Myocyte (in vitro differentiated cells): ENCODE measurements at regions not wholly inside any gene's neighbourhood (a gene's known extent, or its start where the extent isn't known, plus 50 kb on each side); places are given as distances from the start of the nearest gene placed in this dataset.

Source experiments
- DNase-seq: peaks from one replicate; pipeline ENCODE4 v3.0.0-alpha.2; 2012; ENCODE audit warnings: low read depth

GRCh38 chr21:18460979-18461378, 57.4 kb upstream of the TMPRSS15 start:
- no peak for DNase-seq

GRCh38 chr21:18461743-18462142, 58.2 kb upstream of the TMPRSS15 start:
- DNase-seq = no peak

DNA sequence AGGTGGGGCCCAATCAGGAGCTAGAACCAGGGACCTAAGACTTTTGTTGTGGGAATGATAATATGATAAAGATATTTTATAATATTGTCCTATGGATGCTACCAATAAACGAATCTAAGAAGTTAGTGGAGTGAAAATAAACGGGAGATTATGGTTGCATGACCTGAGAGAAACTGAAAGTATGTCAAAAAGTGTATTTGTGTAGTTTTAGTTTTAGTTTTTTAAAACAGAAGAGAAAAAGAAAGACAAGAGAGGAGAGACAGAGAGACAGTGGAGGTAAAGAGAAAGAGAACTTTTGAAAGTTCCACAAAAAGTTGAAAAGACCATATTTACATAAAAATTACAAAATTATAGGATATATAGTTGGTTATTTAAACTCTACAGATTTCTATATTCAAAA, 64.1 kb upstream of the TMPRSS15 start:
- no peak for DNase-seq

GRCh38 chr21:18468790-18469189, 65.2 kb upstream of the TMPRSS15 start:
- no peak for DNase-seq

DNA sequence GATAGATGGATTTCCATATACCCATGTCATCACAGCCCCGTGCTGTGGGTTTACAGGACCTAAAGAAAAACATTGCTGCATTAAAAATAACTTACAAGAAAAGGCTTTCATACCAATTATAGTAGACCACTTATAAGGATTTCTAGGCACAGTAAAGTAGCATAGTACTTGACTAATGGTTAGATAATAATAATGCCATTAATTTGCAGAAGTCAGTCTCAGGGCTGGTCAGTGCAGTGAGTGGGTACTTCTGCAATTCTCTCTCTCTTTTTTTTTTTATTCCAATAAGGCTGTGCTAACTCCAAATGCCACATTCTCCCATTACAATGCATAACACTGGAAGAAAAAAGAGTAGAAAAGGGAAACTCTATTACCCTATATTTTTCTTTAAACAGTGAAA, 73.1 kb upstream of the TMPRSS15 start:
- DNase-seq = no peak

- no peak for DNase-seq
These were observed 73.5 kb upstream of the TMPRSS15 start for GRCh38 chr21:18477043-18477442.

- no peak for DNase-seq
These were observed 74.9 kb upstream of the TMPRSS15 start for GRCh38 chr21:18478513-18478912.

- DNase-seq = no peak
These were observed 84.7 kb upstream of the TMPRSS15 start for GRCh38 chr21:18488252-18488651.

- peak; percentile 40 for DNase-seq
These were observed 89.8 kb upstream of the TMPRSS15 start for GRCh38 chr21:18493422-18493821.

GRCh38 chr21:18495523-18495922, 91.9 kb upstream of the TMPRSS15 start:
- DNase-seq = no peak

DNA sequence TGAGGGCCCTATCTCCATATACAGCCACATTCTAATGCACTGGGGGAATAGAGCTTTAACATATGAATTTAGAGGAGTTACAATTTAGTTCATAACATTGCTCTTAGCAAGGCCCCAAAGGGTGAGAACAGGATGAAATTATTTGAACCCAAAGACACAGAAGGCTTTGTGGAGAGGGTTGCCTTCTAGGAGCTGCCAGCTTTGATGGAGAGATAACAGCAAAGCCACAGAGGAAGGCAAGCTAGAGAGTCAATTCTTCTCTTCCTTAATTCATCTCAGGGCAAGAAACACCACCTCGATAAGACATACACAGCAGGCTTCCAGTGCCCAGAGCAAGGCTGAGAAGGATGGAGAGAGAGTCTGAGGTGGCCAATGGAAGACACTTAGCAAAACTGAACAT, 94.8 kb upstream of the TMPRSS15 start:
- no peak for DNase-seq

DNA sequence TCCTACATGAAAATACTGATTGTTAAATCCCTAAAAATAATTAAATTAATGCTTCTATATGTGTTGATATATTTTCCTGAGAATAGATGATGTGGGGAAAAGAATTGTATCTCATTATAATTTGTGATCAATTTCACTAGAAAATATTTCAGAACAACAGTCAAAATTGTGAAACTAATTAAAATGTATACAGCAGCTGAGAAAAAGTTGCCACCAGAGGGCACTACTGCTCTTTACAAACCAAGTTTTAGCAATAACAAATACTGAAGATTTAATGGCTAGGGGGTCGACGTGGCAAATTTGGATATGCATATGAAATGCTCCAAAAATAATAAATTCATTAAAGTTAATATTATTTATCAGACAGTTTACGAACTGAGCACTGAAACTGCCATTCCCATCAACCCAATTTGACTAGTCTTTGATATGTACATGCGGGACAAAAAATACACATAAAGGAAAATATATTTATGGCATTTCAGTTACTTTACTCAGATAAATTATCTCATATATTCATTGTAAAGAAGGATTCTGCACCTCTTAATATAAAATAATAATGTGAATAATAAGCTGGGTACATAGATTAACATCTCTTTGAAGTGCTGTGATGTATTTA, 96.3 kb upstream of the TMPRSS15 start:
- peak; percentile 54 for DNase-seq

DNA sequence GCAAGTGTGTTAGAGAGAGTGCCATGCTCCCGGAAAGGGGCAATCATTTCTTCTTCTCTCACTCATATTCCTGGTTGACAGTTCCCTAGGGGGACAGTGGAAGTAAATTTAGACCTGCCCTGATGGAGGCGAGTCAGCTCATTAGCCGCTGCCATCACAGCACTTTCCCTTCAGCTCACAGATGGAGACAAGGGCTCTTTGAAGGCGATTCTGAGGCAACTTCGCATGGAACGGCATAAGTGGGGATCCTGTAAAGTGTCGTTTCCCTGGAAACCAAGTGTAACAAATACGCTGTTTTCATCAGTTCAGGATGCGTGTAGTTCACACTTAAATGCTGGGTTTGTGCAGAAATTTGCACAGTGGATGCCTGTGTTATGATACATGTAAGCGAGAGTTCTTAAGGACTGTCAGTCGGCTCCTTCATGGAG, 114.5 kb upstream of the TMPRSS15 start:
- peak; percentile 13 for DNase-seq

- DNase-seq = no peak
These were observed 117.6 kb upstream of the TMPRSS15 start for GRCh38 chr21:18521204-18521603.

DNA sequence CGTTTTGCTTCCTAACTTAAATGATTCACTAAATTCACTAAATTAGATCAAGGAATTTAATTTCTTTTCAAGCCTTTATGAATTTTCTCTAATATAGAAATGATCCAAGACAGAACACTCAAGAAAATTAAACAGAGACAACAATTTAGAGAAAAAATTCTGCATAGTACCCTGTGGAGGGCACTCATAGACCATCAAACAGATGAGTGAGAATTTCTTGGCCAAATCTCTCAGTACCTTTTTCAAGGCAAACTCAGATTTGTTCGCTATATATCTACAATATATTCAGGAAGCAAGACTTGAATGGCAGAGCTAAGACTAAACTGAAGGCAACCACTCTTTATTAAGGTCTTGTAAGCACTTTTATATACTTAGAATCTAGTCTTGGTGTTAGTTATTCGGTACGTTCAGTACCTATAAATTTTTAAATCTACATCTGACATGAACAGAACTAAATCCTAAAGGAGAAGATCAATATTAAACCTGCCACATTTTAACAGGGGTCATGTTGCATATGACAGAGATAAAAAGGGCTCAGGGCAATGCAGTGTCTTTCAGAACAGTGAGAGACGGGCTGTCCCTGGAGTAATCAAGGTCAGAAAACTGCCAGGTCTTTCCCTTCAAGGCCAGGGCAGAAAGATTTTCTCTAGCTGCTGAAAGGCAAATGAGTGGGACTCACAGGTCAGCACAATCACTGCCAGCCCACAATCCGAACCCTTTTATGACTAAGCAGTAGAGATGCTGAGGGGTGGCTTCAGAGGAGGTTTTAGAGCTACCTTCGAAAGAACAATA, 118.8 kb upstream of the TMPRSS15 start:
- DNase-seq = peak; percentile 33

DNA sequence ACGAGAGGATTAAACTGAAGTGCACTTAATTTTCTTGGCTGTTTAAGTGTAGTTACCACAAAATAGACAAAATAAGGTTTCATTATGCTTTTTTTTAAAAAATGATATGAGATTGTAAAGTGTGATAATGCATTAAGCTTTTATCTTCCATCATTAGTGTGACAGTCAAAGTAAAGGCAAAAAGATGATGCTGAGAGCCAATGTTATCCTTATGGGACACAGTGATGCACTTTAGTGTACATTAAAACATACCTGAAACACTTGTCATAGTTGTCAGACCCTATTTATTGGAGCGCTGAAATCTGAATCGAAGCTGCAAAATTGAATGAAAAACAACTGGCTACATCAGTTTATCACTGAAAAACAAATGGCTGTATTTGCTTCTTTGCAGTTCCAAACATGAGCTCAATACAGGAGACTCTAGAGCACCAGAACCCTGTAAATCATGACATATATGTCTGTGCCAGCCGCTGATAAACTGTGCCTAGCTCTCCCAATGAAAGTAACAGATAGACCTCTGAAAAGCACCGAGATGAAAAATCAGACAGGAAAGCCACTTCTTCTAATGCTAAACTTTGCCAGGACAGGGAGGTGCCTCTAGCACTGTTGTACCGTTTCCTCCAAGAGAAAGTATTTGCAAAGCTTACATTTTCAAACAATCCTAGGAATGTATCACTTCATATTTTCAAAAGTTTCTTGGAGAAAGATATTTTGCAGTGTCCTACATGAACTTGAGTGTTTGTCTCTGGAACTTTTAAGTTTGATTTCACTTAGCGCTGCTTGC, 120.7 kb upstream of the TMPRSS15 start:
- DNase-seq = no peak

DNA sequence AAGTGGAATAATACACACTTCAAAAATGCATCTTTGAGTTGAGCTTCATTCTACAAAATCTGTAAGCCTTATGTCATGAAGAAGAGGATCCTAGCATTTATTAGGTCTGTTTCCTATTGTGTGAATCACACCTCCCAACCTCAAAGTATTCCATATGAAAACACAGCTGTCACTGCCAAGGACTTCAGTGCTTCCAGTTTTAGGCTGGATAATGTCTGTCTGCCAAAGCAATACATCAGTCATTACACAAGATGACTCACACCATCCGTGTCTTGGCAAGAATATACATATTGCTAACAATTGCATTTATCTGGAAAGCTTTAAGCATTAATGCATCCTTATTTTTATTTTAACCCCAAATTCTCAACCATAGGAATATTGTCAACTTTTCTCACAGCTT, 125.7 kb upstream of the TMPRSS15 start:
- peak; percentile 53 for DNase-seq

- no peak for DNase-seq
These were observed 138.5 kb upstream of the TMPRSS15 start for GRCh38 chr21:18542081-18542480.

DNA sequence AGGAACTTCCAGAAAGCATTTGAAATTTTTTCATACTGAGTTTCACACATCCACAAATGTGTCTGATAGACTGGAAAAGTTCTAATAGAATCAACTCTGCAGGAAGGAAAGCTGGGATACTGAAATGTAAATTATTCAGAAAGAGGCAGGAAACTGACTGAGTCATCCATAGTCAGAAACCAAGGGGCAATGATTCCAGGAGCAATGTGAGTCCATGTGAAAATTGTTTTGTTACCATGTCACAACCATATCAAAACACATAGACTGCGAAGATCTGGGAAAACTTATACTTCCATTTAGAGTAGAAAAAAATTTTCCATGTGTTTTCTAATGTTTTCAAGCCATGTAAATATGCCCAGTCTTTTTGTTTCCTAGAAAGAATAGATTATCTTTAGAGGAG, 142.3 kb upstream of the TMPRSS15 start:
- peak; percentile 28 for DNase-seq

DNA sequence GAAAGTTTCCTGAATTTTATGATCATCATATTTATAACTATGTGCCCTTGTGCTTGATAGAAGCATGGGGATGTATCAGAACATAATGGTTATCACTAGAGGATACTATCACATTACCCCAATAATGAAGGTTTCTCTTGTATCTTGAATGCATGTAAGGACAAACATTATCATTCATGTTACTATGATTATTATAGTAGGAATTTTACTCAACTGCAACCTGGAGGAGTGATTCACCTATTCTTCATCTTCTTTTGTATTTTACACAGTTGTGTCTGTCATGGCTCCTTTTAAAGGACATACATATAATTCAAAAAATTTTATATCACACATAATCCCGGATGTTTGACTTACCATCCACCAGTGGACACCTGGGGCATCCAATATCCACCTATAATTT, 143.8 kb upstream of the TMPRSS15 start:
- no peak for DNase-seq

- no peak for DNase-seq
These were observed 144.7 kb upstream of the TMPRSS15 start for GRCh38 chr21:18548249-18548648.

GRCh38 chr21:18549214-18549905, 145.8 kb upstream of the TMPRSS15 start:
- peak; percentile 31 for DNase-seq
